ENCODE measurements at regions not wholly inside any gene's neighbourhood (a gene's known extent, or its start where the extent isn't known, plus 50 kb on each side); places are given as distances from the start of the nearest gene placed in this dataset.

DNA sequence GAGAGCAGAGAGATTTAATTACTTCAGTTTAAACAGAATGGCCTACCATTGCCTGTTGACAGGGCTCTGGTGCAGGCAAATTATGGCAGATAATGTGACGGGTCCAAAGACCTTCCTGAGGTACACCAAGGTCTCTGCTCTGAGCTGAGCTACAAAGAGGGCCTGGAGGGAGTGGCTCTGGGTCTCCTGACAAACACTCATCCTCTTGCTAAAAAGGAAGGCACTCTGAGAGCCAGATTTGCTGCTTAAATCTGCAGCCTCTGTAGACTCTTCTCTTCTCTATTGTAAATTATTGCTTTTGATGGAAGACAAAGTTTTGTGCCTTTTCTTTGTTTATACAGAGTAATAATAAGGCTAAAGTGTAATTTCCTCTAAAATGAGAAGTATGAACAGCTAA is 529.5 kb upstream of the FZD8 start:
- Histone ChIP-seq H3K36me3 (no peaks in the 10 kb centered on the region), H3K27ac (no peak overlapping the region), H3K4me1 (peaks cover 0 to 32% (median 11%) of the 10 kb centered on the region in 4 donors), H3K4me3 (no peak overlapping the region), H3K27me3 (no peaks in the 10 kb centered on the region), H3K9me3 (no peaks in the 10 kb centered on the region)
- TF ChIP-seq EP300 (IDR thresholded peaks at IDR 0.05) (no peak), POLR2A (IDR thresholded peaks at IDR 0.05) (no peak)
- TF ChIP-seq, protein P1, sequence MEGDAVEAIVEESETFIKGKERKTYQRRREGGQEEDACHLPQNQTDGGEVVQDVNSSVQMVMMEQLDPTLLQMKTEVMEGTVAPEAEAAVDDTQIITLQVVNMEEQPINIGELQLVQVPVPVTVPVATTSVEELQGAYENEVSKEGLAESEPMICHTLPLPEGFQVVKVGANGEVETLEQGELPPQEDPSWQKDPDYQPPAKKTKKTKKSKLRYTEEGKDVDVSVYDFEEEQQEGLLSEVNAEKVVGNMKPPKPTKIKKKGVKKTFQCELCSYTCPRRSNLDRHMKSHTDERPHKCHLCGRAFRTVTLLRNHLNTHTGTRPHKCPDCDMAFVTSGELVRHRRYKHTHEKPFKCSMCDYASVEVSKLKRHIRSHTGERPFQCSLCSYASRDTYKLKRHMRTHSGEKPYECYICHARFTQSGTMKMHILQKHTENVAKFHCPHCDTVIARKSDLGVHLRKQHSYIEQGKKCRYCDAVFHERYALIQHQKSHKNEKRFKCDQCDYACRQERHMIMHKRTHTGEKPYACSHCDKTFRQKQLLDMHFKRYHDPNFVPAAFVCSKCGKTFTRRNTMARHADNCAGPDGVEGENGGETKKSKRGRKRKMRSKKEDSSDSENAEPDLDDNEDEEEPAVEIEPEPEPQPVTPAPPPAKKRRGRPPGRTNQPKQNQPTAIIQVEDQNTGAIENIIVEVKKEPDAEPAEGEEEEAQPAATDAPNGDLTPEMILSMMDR (IDR thresholded peaks at IDR 0.05), result no peak
- WGBS, 2 donors, result 46 to 69% methylated on average over 1 of the region's 1 CpG
- DNase-seq (ENCODE audit: low spot score in 2 of 2), result no peak

DNA sequence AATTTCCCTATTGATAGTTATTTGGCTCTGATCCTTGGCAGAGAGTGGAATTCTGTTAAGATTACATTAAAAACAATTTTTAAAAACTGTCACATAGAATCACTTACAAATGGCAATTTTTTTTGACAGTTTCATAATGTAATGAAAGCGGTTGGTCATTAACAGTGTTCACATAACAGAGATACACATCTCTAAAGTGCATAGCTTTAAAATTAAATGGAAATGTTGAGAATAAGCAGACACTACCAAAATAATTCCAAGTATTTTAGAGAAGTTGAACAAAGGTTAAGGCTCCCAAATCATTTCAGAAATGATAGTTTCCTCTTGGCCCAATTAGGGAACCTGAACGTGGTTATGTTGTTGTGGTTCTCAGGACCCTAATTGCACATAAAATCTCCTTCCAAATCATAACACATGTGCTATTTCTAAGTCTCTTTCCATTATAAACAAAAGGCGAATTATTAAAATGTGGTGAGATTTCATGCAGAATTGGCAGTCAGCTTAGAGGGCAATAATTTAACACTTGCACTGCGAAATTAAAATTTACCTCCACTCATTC is 528.9 kb upstream of the FZD8 start:
- DNase-seq (ENCODE audit: low spot score in 2 of 2), result no peak
- H3K36me3 ChIP-seq, result no peaks in the 10 kb centered on the region
- peaks cover 0 to 32% (median 11%) of the 10 kb centered on the region in 4 donors for H3K4me1 ChIP-seq
- H3K27ac ChIP-seq, result no peak overlapping the region
- TF ChIP-seq EP300 (IDR thresholded peaks at IDR 0.05) (no peak), POLR2A (IDR thresholded peaks at IDR 0.05) (no peak)
- TF ChIP-seq, protein P1 (IDR thresholded peaks at IDR 0.05), result no peak
- H3K27me3 ChIP-seq, result no peaks in the 10 kb centered on the region
- H3K9me3 ChIP-seq, result no peaks in the 10 kb centered on the region
- H3K4me3 ChIP-seq, result no peak overlapping the region
- 24 to 27% methylated on average over 4 of the region's 4 CpGs for WGBS, 2 donors

DNA sequence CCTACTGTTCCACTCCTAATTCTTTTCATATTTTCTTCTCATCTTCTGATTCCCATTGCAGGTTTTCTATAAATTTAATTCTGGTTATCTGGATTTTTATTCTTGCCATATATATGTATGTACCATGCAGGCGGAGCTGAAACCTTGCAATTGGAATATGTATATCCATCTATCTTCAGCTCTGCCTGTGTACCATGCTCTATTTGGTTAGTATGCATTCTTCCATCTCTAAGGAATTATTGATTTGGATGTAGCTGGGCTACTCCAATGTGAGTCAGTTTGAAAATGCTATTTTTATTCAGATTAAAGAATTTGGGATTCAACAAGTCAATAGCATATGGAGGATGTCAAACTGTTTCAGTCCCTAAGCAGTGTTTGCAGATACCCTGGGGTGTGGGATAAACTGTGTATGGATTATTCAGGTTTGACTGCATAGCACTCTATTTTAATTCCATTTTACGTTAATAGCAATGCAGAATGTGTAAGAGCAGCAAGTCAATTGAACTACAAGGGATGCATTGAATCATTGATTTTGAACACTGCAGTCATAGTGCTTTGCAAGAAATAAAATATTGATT is 528.1 kb upstream of the FZD8 start:
- no peak for DNase-seq (ENCODE audit: low spot score in 2 of 2)
- Histone ChIP-seq H3K9me3 (no peaks in the 10 kb centered on the region), H3K36me3 (no peaks in the 10 kb centered on the region), H3K27me3 (no peaks in the 10 kb centered on the region), H3K27ac (no peak overlapping the region), H3K4me1 (peaks cover 0 to 32% (median 11%) of the 10 kb centered on the region in 4 donors), H3K4me3 (no peak overlapping the region)
- TF ChIP-seq, protein P1 (IDR thresholded peaks at IDR 0.05), result no peak
- TF ChIP-seq EP300 (IDR thresholded peaks at IDR 0.05), result no peak
- TF ChIP-seq POLR2A (IDR thresholded peaks at IDR 0.05), result no peak
- WGBS, 2 donors, result 89% methylated on average over 2 of the region's 2 CpGs

DNA sequence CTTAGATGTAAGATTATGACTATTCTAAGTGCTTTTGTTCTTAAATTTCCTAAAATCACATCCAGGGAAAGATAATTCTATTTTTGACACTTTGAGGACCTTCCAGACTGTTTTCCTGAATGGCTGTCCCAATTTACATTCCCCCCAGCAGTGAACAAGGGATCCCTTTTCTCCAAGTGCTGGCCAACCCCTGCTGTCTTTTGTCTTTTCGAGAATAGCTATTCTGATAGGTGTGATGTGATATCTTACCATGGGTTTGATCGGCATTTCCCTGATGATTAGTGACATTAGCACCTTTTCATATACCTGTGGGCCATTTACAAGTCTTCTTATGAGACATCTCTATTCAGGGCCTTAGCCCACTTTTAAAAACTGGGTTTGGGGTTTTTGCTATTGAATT is 526.7 kb upstream of the FZD8 start:
- TF ChIP-seq POLR2A (IDR thresholded peaks at IDR 0.05) (no peak), EP300 (IDR thresholded peaks at IDR 0.05) (no peak)
- TF ChIP-seq, protein P1 (IDR thresholded peaks at IDR 0.05), result no peak
- no peak for DNase-seq (ENCODE audit: low spot score in 2 of 2)
- no peaks in the 10 kb centered on the region for H3K27me3 ChIP-seq
- WGBS, 2 donors, result 93 to 98% methylated on average over 2 of the region's 2 CpGs
- H3K36me3 ChIP-seq, result no peaks in the 10 kb centered on the region
- peaks cover 0 to 31% (median 11%) of the 10 kb centered on the region in 4 donors for H3K4me1 ChIP-seq
- H3K9me3 ChIP-seq, result no peaks in the 10 kb centered on the region
- H3K4me3 ChIP-seq, result no peak overlapping the region
- no peak overlapping the region for H3K27ac ChIP-seq

DNA sequence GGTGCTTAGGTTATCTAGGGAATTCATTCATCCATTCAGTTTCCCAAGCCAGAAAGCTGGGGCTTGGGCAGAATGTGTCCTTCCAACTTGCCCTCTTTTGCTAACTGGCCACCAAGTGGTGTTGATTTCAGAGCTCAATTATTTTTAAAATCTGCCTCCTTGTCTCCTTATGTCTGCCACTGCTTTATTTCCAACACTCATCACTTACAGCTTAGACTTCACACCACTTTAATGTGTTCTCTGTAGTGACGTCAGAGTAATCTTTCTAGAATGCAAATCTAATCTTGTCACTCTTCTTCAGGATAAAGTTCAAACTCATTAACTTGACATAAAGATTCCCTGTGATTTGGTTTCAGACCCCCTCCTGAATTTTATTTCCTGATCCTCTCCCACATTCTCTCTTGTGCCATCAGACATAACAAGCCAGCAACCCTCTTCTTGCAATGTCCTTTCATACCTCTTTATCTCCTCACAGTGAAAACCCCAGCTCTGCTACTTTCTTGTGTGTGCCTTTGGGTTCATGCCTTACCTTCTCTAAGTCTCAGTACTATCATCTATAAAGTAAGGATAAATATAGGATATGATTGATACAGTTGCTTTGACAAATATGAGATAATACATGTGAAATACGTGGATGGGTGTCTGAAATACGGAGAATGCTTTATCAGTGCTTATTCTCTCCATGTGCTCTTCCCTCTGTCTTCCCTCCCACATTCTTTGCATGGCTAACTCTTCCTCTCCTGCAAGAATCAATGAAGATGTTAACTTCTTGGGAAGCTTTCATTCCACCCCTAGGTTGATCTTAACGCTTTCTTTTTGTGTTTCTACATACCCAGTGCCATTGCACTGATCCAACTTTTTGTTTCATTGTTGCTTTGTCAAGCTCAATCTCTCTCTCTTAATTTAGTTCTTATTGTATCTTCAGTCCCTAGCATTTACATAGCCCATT is 522.7 kb upstream of the FZD8 start:
- Histone ChIP-seq H3K9me3 (no peaks in the 10 kb centered on the region), H3K4me1 (no peaks in the 10 kb centered on the region), H3K36me3 (no peaks in the 10 kb centered on the region), H3K4me3 (no peak overlapping the region), H3K27me3 (no peaks in the 10 kb centered on the region), H3K27ac (no peak overlapping the region)
- 92 to 94% methylated on average over 4 of the region's 4 CpGs for WGBS, 2 donors
- no peak for DNase-seq (ENCODE audit: low spot score in 2 of 2)
- TF ChIP-seq EP300 (IDR thresholded peaks at IDR 0.05) (no peak), POLR2A (IDR thresholded peaks at IDR 0.05) (no peak)
- TF ChIP-seq, protein P1 (IDR thresholded peaks at IDR 0.05), result no peak
